Ovary (tissue), 7 donors: ENCODE measurements at regions not wholly inside any gene's neighbourhood (a gene's known extent, or its start where the extent isn't known, plus 50 kb on each side); places are given as distances from the start of the nearest gene placed in this dataset.

Experiments used
- DNase-seq, 5 donors: peaks; one replicate each; pipeline ENCODE4 v3.0.0-alpha.2; 2019 to 2020
- H3K27ac ChIP-seq, 2 donors: fragments of 200-600 bp; one replicate each; pipeline versions ENCODE4 v1.5.1 to v1.8.0; 2019 to 2022
- H3K27me3 ChIP-seq: fragments of 200-600 bp; one replicate; pipeline ENCODE4 v1.8.0; 2022
- H3K36me3 ChIP-seq: fragments of 200-600 bp; sonication (generic); one replicate; pipeline ENCODE4 v1.5.1; 2019
- H3K4me1 ChIP-seq: one replicate; pipeline ENCODE4 v1.8.1; 2013; ENCODE audit warnings: mild to moderate bottlenecking, moderate library complexity; ENCODE audit not compliant: insufficient read depth
- H3K4me3 ChIP-seq: fragments of 200-600 bp; sonication (generic); one replicate; pipeline ENCODE4 v1.5.1; 2017
- H3K9me3 ChIP-seq, 2 donors: fragments of 200-600 bp in 1 of 2; sonication (generic) in 1 of 2; one replicate each; pipeline versions ENCODE4 v1.5.1 to v1.8.1; 2013 to 2019; ENCODE audit warnings: mild to moderate bottlenecking in 1 of 2, moderate library complexity in 1 of 2
- CTCF ChIP-seq, 3 donors: fragments of 450-650 bp in 2 of 3; fragments of 200-600 bp in 1 of 3; IDR thresholded peaks; one replicate each; pipeline versions ENCODE4 v1.5.1 to v1.8.0; 2016 to 2022; ENCODE audit warnings: antibody characterized with exemption in 3 of 3, mild to moderate bottlenecking in 1 of 3
- EP300 ChIP-seq: sonication (generic); formaldehyde crosslinking; IDR thresholded peaks from one replicate; pipeline ENCODE4 v1.6.1; 2017; ENCODE audit warnings: antibody characterized with exemption
- POLR2A ChIP-seq: fragments of 450-650 bp; IDR thresholded peaks from one replicate; pipeline ENCODE4 v1.6.1; 2017; ENCODE audit warnings: antibody characterized with exemption, mild to moderate bottlenecking, moderate library complexity
- WGBS, 3 donors: extraction: QIAGEN DNeasy Blood & Tissue Kit in 1 of 3; methylation state at CpG; one replicate each; pipeline versions ENCODE4 v1.1.5 to v1.1.7; 2013 to 2017; 5-methylcytosine and 5-hydroxymethylcytosine counted together
- intact Hi-C, 4 donors: fragments of 100-400 bp; cut with DNase I; formaldehyde crosslinking; loops; one replicate each; pipeline versions ENCODE4 v1.11.0 to v1.15.1; 2022 to 2023
- donor health status: DM: no; HTN: no; CAD: no; lungs with moderate emphysema.
- donor health status: DM: no; HTN: no; CAD: no.
- donor health status: Bipolar disorder and iron deficiency.
- donor health status: DM: no; HTN: no; CAD: no.
- donor health status: DM: yes; HTN: yes; CAD: no.

GRCh38 chr4:12260453-12260852, 831.8 kb upstream of the HS3ST1 start:
- Histone ChIP-seq H3K4me1 (no peaks in the 10 kb centered on the region), H3K4me3 (no peak overlapping the region), H3K36me3 (no peaks in the 10 kb centered on the region), H3K9me3 (no peaks in the 10 kb centered on the region), H3K27ac (no peak overlapping the region), H3K27me3 (no peaks in the 10 kb centered on the region)
- DNase-seq, result no peak
- WGBS, 3 donors, result 82 to 90% (median 87%) methylated on average over 3 of the region's 3 CpGs
- intact Hi-C loops, result no loop called here
- TF ChIP-seq EP300 (no peak), CTCF (IDR thresholded peaks at IDR 0.05) (no peak), POLR2A (no peak)

DNA sequence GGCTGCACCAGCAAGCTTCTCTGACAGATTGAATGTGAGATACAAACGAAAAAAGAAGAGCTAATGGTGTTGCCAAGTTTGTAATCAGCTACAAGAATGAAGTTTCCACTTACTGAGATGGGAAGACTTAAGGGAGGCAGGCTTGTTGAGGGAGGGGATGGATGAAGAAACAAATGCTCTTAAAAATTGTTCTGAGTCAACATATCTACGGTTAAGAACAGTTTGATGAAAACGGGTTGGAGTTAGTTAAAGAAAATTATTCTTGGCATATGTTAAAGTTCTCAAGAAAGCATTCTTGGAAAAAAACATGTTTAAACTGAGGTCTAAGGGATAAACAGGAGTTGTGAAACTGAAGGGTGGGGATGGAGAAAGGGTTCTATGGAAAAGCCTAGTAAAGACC, 816.3 kb upstream of the HS3ST1 start:
- no peak for DNase-seq
- 20 to 67% (median 47%) methylated on average over 3 of the region's 3 CpGs for WGBS, 3 donors
- intact Hi-C loops, result no loop called here

GRCh38 chr4:12242354-12242753, 813.7 kb upstream of the HS3ST1 start:
- Histone ChIP-seq H3K36me3 (no peaks in the 10 kb centered on the region), H3K4me3 (no peak overlapping the region), H3K9me3 (no peaks in the 10 kb centered on the region), H3K27me3 (no peaks in the 10 kb centered on the region), H3K4me1 (peaks cover 3% of the 10 kb centered on the region), H3K27ac (no peak overlapping the region)
- DNase-seq, result no peak
- WGBS, 3 donors, result 45 to 53% (median 48%) methylated on average over 2 of the region's 2 CpGs
- intact Hi-C loops, result no loop called here
- no peak for TF ChIP-seq CTCF (IDR thresholded peaks at IDR 0.05)
- TF ChIP-seq POLR2A, result no peak
- no peak for TF ChIP-seq EP300

More for the DNA sequence above, 816.3 kb upstream of the HS3ST1 start:
- Histone ChIP-seq H3K36me3 (no peaks in the 10 kb centered on the region), H3K4me1 (peaks cover 3% of the 10 kb centered on the region), H3K27me3 (no peaks in the 10 kb centered on the region), H3K9me3 (no peaks in the 10 kb centered on the region), H3K4me3 (no peak overlapping the region), H3K27ac (no peak overlapping the region)
- TF ChIP-seq CTCF (IDR thresholded peaks at IDR 0.05), result no peak
- TF ChIP-seq POLR2A, result no peak
- no peak for TF ChIP-seq EP300

DNA sequence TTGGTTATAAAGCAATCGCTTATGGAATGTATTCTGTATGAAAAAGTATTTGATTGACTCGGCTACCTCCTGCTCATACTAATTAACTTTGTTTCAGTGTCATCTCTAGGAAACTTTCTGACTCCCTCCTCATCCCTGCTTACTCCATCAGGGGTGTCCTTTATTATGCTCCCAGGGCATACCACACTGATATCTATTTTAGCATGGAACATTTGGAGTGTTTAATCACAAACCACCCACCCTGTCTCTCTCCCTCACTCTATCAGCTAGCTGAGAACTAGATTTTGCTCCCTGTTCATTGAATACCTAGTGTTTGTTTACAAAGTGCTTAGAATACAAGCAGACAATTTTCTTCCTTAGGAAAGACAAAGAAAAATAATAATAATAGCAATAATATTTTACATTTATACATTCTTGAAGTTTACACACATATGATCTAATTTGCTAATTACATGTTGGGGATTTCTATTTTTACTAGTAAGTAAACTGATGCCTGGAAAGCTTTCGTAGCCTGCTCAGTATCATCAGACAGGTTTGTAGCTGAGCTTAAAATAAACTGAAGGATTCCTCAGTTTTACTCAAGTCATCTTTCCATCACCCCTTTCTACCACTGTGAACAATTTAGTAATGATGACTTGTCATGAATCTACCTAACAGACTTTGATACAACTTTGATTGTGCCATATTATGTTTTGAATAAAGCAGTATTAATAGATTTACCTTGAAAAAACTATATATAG, 811.4 kb upstream of the HS3ST1 start:
- TF ChIP-seq CTCF (IDR thresholded peaks at IDR 0.05) (no peak), EP300 (no peak), POLR2A (no peak)
- Histone ChIP-seq H3K4me1 (peaks cover 3% of the 10 kb centered on the region), H3K36me3 (no peaks in the 10 kb centered on the region), H3K9me3 (no peaks in the 10 kb centered on the region), H3K4me3 (no peak overlapping the region), H3K27ac (no peak overlapping the region), H3K27me3 (no peaks in the 10 kb centered on the region)
- WGBS, 3 donors, result 49 to 93% (median 51%) methylated on average over 3 of the region's 3 CpGs
- no peak for DNase-seq
- intact Hi-C loops, result no loop called here
